Esophagus muscularis mucosa (tissue), 4 donors: ENCODE measurements at regions not wholly inside any gene's neighbourhood (a gene's known extent, or its start where the extent isn't known, plus 50 kb on each side); places are given as distances from the start of the nearest gene placed in this dataset.

ENCODE experiments used
- CTCF ChIP-seq, 3 experiments: fragments of 200-600 bp in 2 of 3; fragments of 450-650 bp in 1 of 3; sonication (generic) in 2 of 3; IDR thresholded peaks; one replicate each; pipeline ENCODE4 v1.5.1; 2017 to 2019; ENCODE audit warnings: antibody characterized with exemption in 3 of 3, mild to moderate bottlenecking in 2 of 3, moderate library complexity in 1 of 3
- EP300 ChIP-seq: sonication (generic); formaldehyde crosslinking; IDR thresholded peaks from one replicate; pipeline ENCODE4 v1.6.1; 2017; ENCODE audit warnings: antibody characterized with exemption
- POLR2A ChIP-seq: fragments of 450-650 bp; IDR thresholded peaks from one replicate; pipeline ENCODE4 v1.6.1; 2017; ENCODE audit warnings: antibody characterized with exemption, moderate library complexity, mild to moderate bottlenecking, low read depth

GRCh38 chr7:54080525-54080924 lies 461.6 kb upstream of the VSTM2A start:
- TF ChIP-seq CTCF (IDR thresholded peaks at IDR 0.05): no peak
- no peak for TF ChIP-seq POLR2A
- TF ChIP-seq EP300: no peak
